ENCODE measurements at regions not wholly inside any gene's neighbourhood (a gene's known extent, or its start where the extent isn't known, plus 50 kb on each side); places are given as distances from the start of the nearest gene placed in this dataset.

- ChIA-PET POLR2A (ENCODE audit: unreplicated experiment) (no interaction called here), CTCF (no interaction called here)
- intact Hi-C loops (cut with micrococcal nuclease), result no loop called here
- ATAC-seq (no peak), DNase-seq (no peak)
- no TSS peak for BruUV-seq (replicated peaks)
- Histone ChIP-seq H3K9me2 (replicated peaks; ENCODE audit: low read length) (no peaks in the 10 kb centered on the region), H3K79me2 (ENCODE audit: low read length) (no peaks in the 10 kb centered on the region), H3F3A (ENCODE audit: low read length, unreplicated experiment) (no peaks in the 10 kb centered on the region), H4K20me1 (ENCODE audit: low read length) (no peaks in the 10 kb centered on the region), H2AFZ (ENCODE audit: low read length) (no peak overlapping the region), H3K4me3 (ENCODE audit: low read length) (no peak overlapping the region), H3K9ac (ENCODE audit: low read length) (no peak overlapping the region), H3K9me3 (ENCODE audit: low read length) (peaks cover 14% of the 10 kb centered on the region; the same call in 1 of the 2 replicates), H3K27ac (ENCODE audit: low read length) (no peak overlapping the region), H3K4me2 (ENCODE audit: low read length) (no peak overlapping the region), H3K27me3 (ENCODE audit: low read length) (no peaks in the 10 kb centered on the region), H3K36me3 (ENCODE audit: low read depth, low read length) (no peaks in the 10 kb centered on the region), H3K4me1 (ENCODE audit: insufficient read depth, low read length) (no peaks in the 10 kb centered on the region)
- TF ChIP-seq EZH2phosphoT487 (IDR thresholded peaks at IDR 0.05; ENCODE audit: borderline replicate concordance, low read length) (no peak), CTCF (conservative IDR thresholded peaks at IDR 0.05; ENCODE audit: low read depth, low read length) (no peak), EZH2 (IDR thresholded peaks at IDR 0.05; ENCODE audit: low read length, unreplicated experiment) (no peak)
Observed at GRCh38 chr20:39857187-39857586, 831.8 kb downstream of the MAFB start.

- H3F3A ChIP-seq (ENCODE audit: low read length, unreplicated experiment), result no peaks in the 10 kb centered on the region
- intact Hi-C loops (cut with micrococcal nuclease), result no loop called here
- ChIA-PET POLR2A (ENCODE audit: unreplicated experiment) (no interaction called here), CTCF (no interaction called here)
- BruUV-seq (replicated peaks), result no TSS peak
- H3K4me2 ChIP-seq (ENCODE audit: low read length), result no peak overlapping the region
- H3K36me3 ChIP-seq (ENCODE audit: low read depth, low read length), result no peaks in the 10 kb centered on the region
- no peak overlapping the region for H3K27ac ChIP-seq (ENCODE audit: low read length)
- 0 out of 2 replicates have a peak, but pooled peaks cover 9% of the 10 kb centered on the region for H3K9me3 ChIP-seq (ENCODE audit: low read length)
- no peak for ATAC-seq
- H3K9me2 ChIP-seq (replicated peaks; ENCODE audit: low read length), result no peaks in the 10 kb centered on the region
- no peak overlapping the region for H3K4me3 ChIP-seq (ENCODE audit: low read length)
- H3K27me3 ChIP-seq (ENCODE audit: low read length), result no peaks in the 10 kb centered on the region
- TF ChIP-seq CTCF (conservative IDR thresholded peaks at IDR 0.05; ENCODE audit: low read depth, low read length) (no peak), EZH2phosphoT487 (IDR thresholded peaks at IDR 0.05; ENCODE audit: borderline replicate concordance, low read length) (no peak), EZH2 (IDR thresholded peaks at IDR 0.05; ENCODE audit: low read length, unreplicated experiment) (no peak)
- no peak for DNase-seq
- H2AFZ ChIP-seq (ENCODE audit: low read length), result no peak overlapping the region
- no peaks in the 10 kb centered on the region for H4K20me1 ChIP-seq (ENCODE audit: low read length)
- no peaks in the 10 kb centered on the region for H3K79me2 ChIP-seq (ENCODE audit: low read length)
- no peak overlapping the region for H3K9ac ChIP-seq (ENCODE audit: low read length)
- H3K4me1 ChIP-seq (ENCODE audit: insufficient read depth, low read length), result no peaks in the 10 kb centered on the region
Observed at GRCh38 chr20:39855799-39856198, 833.2 kb downstream of the MAFB start.

GRCh38 chr20:39855056-39855455 lies 834.0 kb downstream of the MAFB start:
- intact Hi-C loops (cut with micrococcal nuclease), result no loop called here
- H3K27me3 ChIP-seq (ENCODE audit: low read length), result no peaks in the 10 kb centered on the region
- BruUV-seq (replicated peaks), result no TSS peak
- H3K4me3 ChIP-seq (ENCODE audit: low read length), result no peak overlapping the region
- H3K9me2 ChIP-seq (replicated peaks; ENCODE audit: low read length), result no peaks in the 10 kb centered on the region
- H3K9ac ChIP-seq (ENCODE audit: low read length), result no peak overlapping the region
- no peak overlapping the region for H3K4me2 ChIP-seq (ENCODE audit: low read length)
- no peak overlapping the region for H3K27ac ChIP-seq (ENCODE audit: low read length)
- TF ChIP-seq CTCF (conservative IDR thresholded peaks at IDR 0.05; ENCODE audit: low read depth, low read length), result no peak
- TF ChIP-seq EZH2 (IDR thresholded peaks at IDR 0.05; ENCODE audit: low read length, unreplicated experiment), result no peak
- TF ChIP-seq EZH2phosphoT487 (IDR thresholded peaks at IDR 0.05; ENCODE audit: borderline replicate concordance, low read length), result no peak
- H3K4me1 ChIP-seq (ENCODE audit: insufficient read depth, low read length), result no peaks in the 10 kb centered on the region
- H3K79me2 ChIP-seq (ENCODE audit: low read length), result no peaks in the 10 kb centered on the region
- peaks cover 7% of the 10 kb centered on the region; the same call in 1 of the 2 replicates for H3K9me3 ChIP-seq (ENCODE audit: low read length)
- ATAC-seq (no peak), DNase-seq (no peak)
- H3F3A ChIP-seq (ENCODE audit: low read length, unreplicated experiment), result no peaks in the 10 kb centered on the region
- H3K36me3 ChIP-seq (ENCODE audit: low read depth, low read length), result no peaks in the 10 kb centered on the region
- CTCF ChIA-PET, result no interaction called here
- POLR2A ChIA-PET (ENCODE audit: unreplicated experiment), result no interaction called here
- H4K20me1 ChIP-seq (ENCODE audit: low read length), result no peaks in the 10 kb centered on the region
- no peak overlapping the region for H2AFZ ChIP-seq (ENCODE audit: low read length)
